ENCODE measurements at regions not wholly inside any gene's neighbourhood (a gene's known extent, or its start where the extent isn't known, plus 50 kb on each side); places are given as distances from the start of the nearest gene placed in this dataset.

- TF ChIP-seq CTCF (IDR thresholded peaks at IDR 0.05; ENCODE audit: borderline replicate concordance, extremely low read depth, low read length, poor library complexity, severe bottlenecking) (no peak), EZH2 (IDR thresholded peaks at IDR 0.05; ENCODE audit: borderline replicate concordance, low read depth, low read length, severe bottlenecking) (no peak)
Observed at GRCh38 chr2:60136913-60137312, 416.5 kb downstream of the BCL11A start.
